ENCODE measurements at regions not wholly inside any gene's neighbourhood (a gene's known extent, or its start where the extent isn't known, plus 50 kb on each side); places are given as distances from the start of the nearest gene placed in this dataset.

GRCh38 chr2:37541516-37541915, 129.9 kb downstream of the CDC42EP3 start:
- DNase-seq, result no peak

GRCh38 chr2:37543999-37544557, 127.4 kb downstream of the CDC42EP3 start:
- DNase-seq, result no peak

GRCh38 chr2:37544591-37545031, 126.8 kb downstream of the CDC42EP3 start:
- no peak for DNase-seq

GRCh38 chr2:37549598-37549997, 121.8 kb downstream of the CDC42EP3 start:
- DNase-seq, result no peak

GRCh38 chr2:37550190-37550589, 121.3 kb downstream of the CDC42EP3 start:
- no peak for DNase-seq

GRCh38 chr2:37551783-37552182, 119.7 kb downstream of the CDC42EP3 start:
- no peak for DNase-seq

GRCh38 chr2:37552339-37552738, 119.1 kb downstream of the CDC42EP3 start:
- no peak for DNase-seq

GRCh38 chr2:37553411-37554154, 117.9 kb downstream of the CDC42EP3 start:
- no peak for DNase-seq

GRCh38 chr2:37554155-37554510, 117.3 kb downstream of the CDC42EP3 start:
- peak in 11 of 58 donors; percentile 0 to 51 (median 30) for DNase-seq

GRCh38 chr2:37554687-37555086, 116.8 kb downstream of the CDC42EP3 start:
- no peak for DNase-seq

GRCh38 chr2:37555457-37555856, 116.0 kb downstream of the CDC42EP3 start:
- peak in 2 of 58 donors; percentile 2 to 23 for DNase-seq

GRCh38 chr2:37556256-37556655, 115.2 kb downstream of the CDC42EP3 start:
- no peak for DNase-seq

GRCh38 chr2:37558623-37559022, 112.8 kb downstream of the CDC42EP3 start:
- peak in 1 of 58 donors; percentile 3 for DNase-seq

- no peak for DNase-seq
These were observed 111.1 kb downstream of the CDC42EP3 start for GRCh38 chr2:37560241-37560848.

GRCh38 chr2:37560863-37561614, 110.4 kb downstream of the CDC42EP3 start:
- DNase-seq, result no peak

GRCh38 chr2:37561615-37562569, 109.5 kb downstream of the CDC42EP3 start:
- DNase-seq, result no peak

- no peak for DNase-seq
These were observed 107.9 kb downstream of the CDC42EP3 start for GRCh38 chr2:37563375-37564015.

GRCh38 chr2:37564356-37564755, 107.1 kb downstream of the CDC42EP3 start:
- no peak for DNase-seq

GRCh38 chr2:37566517-37566981, 104.9 kb downstream of the CDC42EP3 start:
- no peak for DNase-seq

- no peak for DNase-seq
These were observed 102.9 kb downstream of the CDC42EP3 start for GRCh38 chr2:37568565-37568964.
